Vagina (tissue), 2 donors: ENCODE measurements at regions not wholly inside any gene's neighbourhood (a gene's known extent, or its start where the extent isn't known, plus 50 kb on each side); places are given as distances from the start of the nearest gene placed in this dataset.

Experiments
- DNase-seq, 2 donors: peaks; one replicate each; pipeline ENCODE4 v3.0.0-alpha.2; 2017; ENCODE audit errors: extremely low spot score in 2 of 2
- H3K27ac ChIP-seq: fragments of 200-600 bp; sonication (generic); one replicate; pipeline ENCODE4 v1.5.1; 2019
- H3K27me3 ChIP-seq: fragments of 200-600 bp; sonication (generic); one replicate; pipeline ENCODE4 v1.5.1; 2019
- H3K36me3 ChIP-seq, 2 donors: fragments of 200-600 bp; sonication (generic); one replicate each; pipeline ENCODE4 v1.5.1; 2017 to 2019
- H3K4me1 ChIP-seq: fragments of 200-600 bp; sonication (generic); one replicate; pipeline ENCODE4 v1.5.1; 2019
- H3K4me3 ChIP-seq, 2 donors: fragments of 200-600 bp; sonication (generic); 1 replicate in 1 of 2; 2 replicates in 1 of 2; pipeline ENCODE4 v1.5.1; 2016 to 2019
- H3K9me3 ChIP-seq: fragments of 200-600 bp; sonication (generic); one replicate; pipeline ENCODE4 v1.5.1; 2019
- POLR2A ChIP-seq, 2 donors: fragments of 450-650 bp; IDR thresholded peaks; one replicate each; pipeline ENCODE4 v1.6.1; 2017; ENCODE audit warnings: antibody characterized with exemption in 2 of 2, mild to moderate bottlenecking in 2 of 2, moderate library complexity in 2 of 2
- POLR2AphosphoS5 ChIP-seq, 2 donors: sonication (generic); formaldehyde crosslinking; IDR thresholded peaks; one replicate each; pipeline ENCODE4 v1.9.0; 2017; ENCODE audit warnings: antibody characterized with exemption in 2 of 2, mild to moderate bottlenecking in 2 of 2, low read depth in 1 of 2; ENCODE audit not compliant: insufficient read depth in 1 of 2
- intact Hi-C: fragments of 100-400 bp; cut with DNase I; formaldehyde crosslinking; loops from one replicate; pipeline ENCODE4 v1.15.1; 2023
- TF ChIP-seq, protein P1 (sequence below), 3 experiments: fragments of 450-650 bp in 2 of 3; fragments of 200-600 bp in 1 of 3; sonication (generic) in 1 of 3; IDR thresholded peaks; one replicate each; pipeline ENCODE4 v1.5.1; 2017 to 2019; ENCODE audit warnings: antibody characterized with exemption in 3 of 3, mild to moderate bottlenecking in 2 of 3, moderate library complexity in 2 of 3

DNA sequence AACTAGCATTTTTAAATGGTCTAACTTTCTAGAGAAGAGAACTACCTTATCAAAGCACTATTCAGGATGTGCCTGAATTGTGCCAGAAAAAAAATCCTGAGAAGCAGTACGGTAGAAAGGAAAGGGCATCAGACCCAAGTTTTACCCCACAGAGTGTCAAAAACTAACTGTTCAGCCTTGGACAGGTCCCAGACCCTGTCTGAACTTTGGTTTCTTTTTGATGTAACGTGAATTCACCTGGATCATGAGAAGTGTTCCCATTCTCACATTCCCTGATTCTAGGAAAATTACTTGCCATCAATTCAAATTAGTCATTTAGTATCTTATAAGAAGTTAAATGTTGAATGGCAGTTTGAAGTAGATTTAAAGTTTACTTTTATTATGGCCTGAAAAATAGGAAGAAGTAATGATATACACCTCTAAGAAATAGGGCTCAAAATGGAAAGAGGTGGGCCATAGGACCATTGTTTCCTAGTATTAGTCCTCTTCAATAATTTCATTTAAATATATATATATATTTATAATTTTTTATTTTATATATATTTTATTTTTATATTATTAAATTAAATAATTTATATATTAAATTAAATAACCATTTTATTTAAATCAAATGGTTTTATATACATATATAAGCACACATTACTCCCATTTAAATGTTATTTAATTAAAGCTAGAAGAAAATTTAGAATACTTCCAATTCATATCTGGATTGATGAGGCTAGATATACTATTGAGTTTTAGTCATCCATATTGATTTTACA, 181.9 kb upstream of the PPARGC1A start:
- H3K27ac ChIP-seq = no peak overlapping the region
- no peaks in the 10 kb centered on the region for H3K4me1 ChIP-seq
- TF ChIP-seq POLR2A (IDR thresholded peaks at IDR 0.05) = no peak
- TF ChIP-seq POLR2AphosphoS5 (IDR thresholded peaks at IDR 0.05; ENCODE audit: insufficient read depth in 1 of 2, low read depth in 1 of 2) = no peak
- TF ChIP-seq, protein P1, sequence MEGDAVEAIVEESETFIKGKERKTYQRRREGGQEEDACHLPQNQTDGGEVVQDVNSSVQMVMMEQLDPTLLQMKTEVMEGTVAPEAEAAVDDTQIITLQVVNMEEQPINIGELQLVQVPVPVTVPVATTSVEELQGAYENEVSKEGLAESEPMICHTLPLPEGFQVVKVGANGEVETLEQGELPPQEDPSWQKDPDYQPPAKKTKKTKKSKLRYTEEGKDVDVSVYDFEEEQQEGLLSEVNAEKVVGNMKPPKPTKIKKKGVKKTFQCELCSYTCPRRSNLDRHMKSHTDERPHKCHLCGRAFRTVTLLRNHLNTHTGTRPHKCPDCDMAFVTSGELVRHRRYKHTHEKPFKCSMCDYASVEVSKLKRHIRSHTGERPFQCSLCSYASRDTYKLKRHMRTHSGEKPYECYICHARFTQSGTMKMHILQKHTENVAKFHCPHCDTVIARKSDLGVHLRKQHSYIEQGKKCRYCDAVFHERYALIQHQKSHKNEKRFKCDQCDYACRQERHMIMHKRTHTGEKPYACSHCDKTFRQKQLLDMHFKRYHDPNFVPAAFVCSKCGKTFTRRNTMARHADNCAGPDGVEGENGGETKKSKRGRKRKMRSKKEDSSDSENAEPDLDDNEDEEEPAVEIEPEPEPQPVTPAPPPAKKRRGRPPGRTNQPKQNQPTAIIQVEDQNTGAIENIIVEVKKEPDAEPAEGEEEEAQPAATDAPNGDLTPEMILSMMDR (IDR thresholded peaks at IDR 0.05) = no peak
- intact Hi-C loops = no loop called here
- H3K9me3 ChIP-seq = no peaks in the 10 kb centered on the region
- H3K27me3 ChIP-seq = no peaks in the 10 kb centered on the region
- no peak overlapping the region for H3K4me3 ChIP-seq
- no peaks in the 10 kb centered on the region for H3K36me3 ChIP-seq
- no peak for DNase-seq

DNA sequence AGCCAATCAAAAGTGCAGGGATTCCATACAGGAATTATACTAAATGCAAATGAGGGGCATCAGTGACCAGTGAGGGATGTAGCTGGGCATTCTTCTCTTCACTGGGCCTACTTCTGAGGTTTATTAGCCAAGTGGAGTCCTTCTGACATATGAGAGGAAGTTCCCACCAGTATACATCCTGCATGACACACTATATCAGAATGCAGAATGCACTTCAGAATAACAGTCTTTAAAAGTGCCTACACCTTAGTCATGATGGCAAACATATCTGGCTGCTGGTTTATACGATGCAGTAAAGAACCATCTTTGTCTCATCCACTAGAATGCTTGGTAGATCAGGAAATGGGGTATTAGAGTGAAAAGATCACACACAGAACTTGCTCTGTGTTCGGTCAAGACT, 180.3 kb upstream of the PPARGC1A start:
- no peak overlapping the region for H3K27ac ChIP-seq
- no peak for DNase-seq
- intact Hi-C loops = no loop called here
- no peaks in the 10 kb centered on the region for H3K36me3 ChIP-seq
- H3K9me3 ChIP-seq = no peaks in the 10 kb centered on the region
- TF ChIP-seq, protein P1 (IDR thresholded peaks at IDR 0.05) = no peak
- no peak for TF ChIP-seq POLR2AphosphoS5 (IDR thresholded peaks at IDR 0.05; ENCODE audit: insufficient read depth in 1 of 2, low read depth in 1 of 2)
- no peak for TF ChIP-seq POLR2A (IDR thresholded peaks at IDR 0.05)
- H3K4me3 ChIP-seq = no peak overlapping the region
- no peaks in the 10 kb centered on the region for H3K27me3 ChIP-seq
- no peaks in the 10 kb centered on the region for H3K4me1 ChIP-seq

DNA sequence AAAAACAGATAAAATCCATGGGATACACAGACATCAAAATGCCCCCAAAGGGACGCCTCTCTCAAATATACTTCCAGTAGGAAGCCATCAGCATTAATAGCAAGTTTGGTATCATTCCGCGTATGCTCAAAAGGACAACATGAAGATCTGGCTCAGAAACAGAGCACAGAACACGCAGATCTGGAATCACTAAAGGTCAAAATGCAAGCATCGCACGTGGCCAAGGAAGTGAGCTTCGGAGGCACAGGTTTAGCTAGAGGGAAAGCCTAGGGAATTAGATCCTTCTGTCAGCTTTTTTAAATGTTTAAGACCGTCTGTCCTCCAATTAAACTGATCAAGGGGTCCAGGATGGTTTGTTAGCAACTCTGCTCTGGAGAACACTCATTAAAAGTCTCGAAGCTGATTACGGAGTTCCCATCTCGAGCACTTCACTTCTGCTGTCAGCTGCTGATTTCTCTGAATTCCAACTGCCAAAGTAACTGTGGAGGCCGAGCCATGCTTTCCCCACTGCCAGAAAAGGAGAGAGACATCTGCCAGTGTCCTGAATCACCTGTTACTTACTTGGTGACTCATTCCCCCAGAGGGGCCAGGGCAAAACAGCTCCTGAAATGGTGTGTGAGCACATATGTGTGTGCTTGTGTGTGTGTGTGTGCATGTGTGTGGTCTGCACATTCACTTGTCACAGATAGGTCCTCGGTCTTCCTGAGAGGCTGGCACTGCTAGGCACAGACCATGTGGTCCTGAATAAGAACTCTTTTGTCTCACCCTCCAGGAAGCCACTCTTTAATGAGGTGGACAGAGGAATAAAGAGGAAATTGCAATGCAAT, 177.7 kb upstream of the PPARGC1A start:
- no peaks in the 10 kb centered on the region for H3K9me3 ChIP-seq
- TF ChIP-seq POLR2AphosphoS5 (IDR thresholded peaks at IDR 0.05; ENCODE audit: insufficient read depth in 1 of 2, low read depth in 1 of 2) = no peak
- TF ChIP-seq, protein P1 (IDR thresholded peaks at IDR 0.05) = no peak
- no peak for TF ChIP-seq POLR2A (IDR thresholded peaks at IDR 0.05)
- intact Hi-C loops = no loop called here
- no peak overlapping the region for H3K4me3 ChIP-seq
- no peaks in the 10 kb centered on the region for H3K4me1 ChIP-seq
- no peak for DNase-seq
- H3K27ac ChIP-seq = no peak overlapping the region
- H3K27me3 ChIP-seq = no peaks in the 10 kb centered on the region
- no peaks in the 10 kb centered on the region for H3K36me3 ChIP-seq

DNA sequence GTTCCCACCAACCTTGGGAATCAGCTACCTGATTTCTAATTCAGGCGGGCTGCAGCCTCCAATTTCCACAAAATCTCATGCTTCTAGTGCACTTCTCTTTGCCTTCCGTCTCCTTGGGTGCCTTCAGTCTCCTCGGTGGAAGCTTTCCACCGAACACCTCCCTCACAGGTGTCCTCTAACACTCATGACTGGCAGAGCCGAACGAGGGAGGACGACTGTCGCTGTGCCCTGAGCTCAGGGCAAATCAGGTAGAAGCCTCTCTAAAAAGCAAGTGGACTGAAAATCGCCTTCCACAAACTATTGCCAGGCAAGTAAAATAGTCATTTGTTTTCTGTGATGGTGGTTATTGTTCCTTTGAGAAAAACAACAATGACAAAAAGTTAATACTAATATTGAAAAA, 176.1 kb upstream of the PPARGC1A start:
- no peaks in the 10 kb centered on the region for H3K36me3 ChIP-seq
- TF ChIP-seq, protein P1 (IDR thresholded peaks at IDR 0.05) = no peak
- TF ChIP-seq POLR2AphosphoS5 (IDR thresholded peaks at IDR 0.05; ENCODE audit: insufficient read depth in 1 of 2, low read depth in 1 of 2) (no peak), POLR2A (IDR thresholded peaks at IDR 0.05) (no peak)
- intact Hi-C loops = no loop called here
- H3K27me3 ChIP-seq = no peaks in the 10 kb centered on the region
- no peaks in the 10 kb centered on the region for H3K9me3 ChIP-seq
- no peak overlapping the region for H3K4me3 ChIP-seq
- no peaks in the 10 kb centered on the region for H3K4me1 ChIP-seq
- H3K27ac ChIP-seq = no peak overlapping the region
- DNase-seq = no peak

DNA sequence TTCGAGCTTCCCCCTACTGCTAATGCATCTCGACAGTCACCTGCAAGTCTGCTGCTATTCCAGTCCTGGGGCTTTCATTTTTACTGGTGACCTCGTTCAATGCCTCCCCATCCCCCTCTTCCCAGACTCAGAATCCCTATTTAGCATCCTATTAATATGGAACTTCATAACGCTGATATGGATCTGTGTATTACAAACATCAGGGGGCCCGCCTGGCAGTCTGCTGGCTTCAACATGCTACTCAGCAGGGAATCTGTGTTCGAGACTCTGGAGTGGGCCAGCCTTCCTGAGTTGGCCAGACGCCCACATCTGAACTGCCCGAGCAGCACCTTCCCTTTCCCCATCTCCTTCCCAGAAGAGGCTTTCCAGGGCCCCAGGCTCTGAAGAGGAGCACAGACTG, 173.9 kb upstream of the PPARGC1A start:
- DNase-seq = no peak
- H3K4me1 ChIP-seq = no peaks in the 10 kb centered on the region
- intact Hi-C loops = no loop called here
- no peak for TF ChIP-seq POLR2AphosphoS5 (IDR thresholded peaks at IDR 0.05; ENCODE audit: insufficient read depth in 1 of 2, low read depth in 1 of 2)
- TF ChIP-seq, protein P1 (IDR thresholded peaks at IDR 0.05) = no peak
- no peak for TF ChIP-seq POLR2A (IDR thresholded peaks at IDR 0.05)
- H3K27ac ChIP-seq = no peak overlapping the region
- no peaks in the 10 kb centered on the region for H3K36me3 ChIP-seq
- no peaks in the 10 kb centered on the region for H3K27me3 ChIP-seq
- no peak overlapping the region for H3K4me3 ChIP-seq
- no peaks in the 10 kb centered on the region for H3K9me3 ChIP-seq
